HUES48 (cell line): ENCODE measurements at regions not wholly inside any gene's neighbourhood (a gene's known extent, or its start where the extent isn't known, plus 50 kb on each side); places are given as distances from the start of the nearest gene placed in this dataset.

Experiments used
- H3K27ac ChIP-seq: one replicate; pipeline ENCODE4 v1.7.0; 2013; ENCODE audit warnings: low read depth, low read length, inconsistent platforms
- H3K27me3 ChIP-seq: 2 replicates; pipeline ENCODE4 v1.6.1; 2013; ENCODE audit warnings: mild to moderate bottlenecking, low read length; ENCODE audit not compliant: control insufficient read depth, insufficient read depth
- H3K36me3 ChIP-seq: 2 replicates; pipeline ENCODE4 v1.6.1; 2013; ENCODE audit warnings: low read length; ENCODE audit not compliant: control insufficient read depth, insufficient read depth
- H3K4me1 ChIP-seq: 2 replicates; pipeline ENCODE4 v1.6.1; 2013; ENCODE audit warnings: mild to moderate bottlenecking, low read length; ENCODE audit not compliant: control insufficient read depth, insufficient read depth
- H3K4me3 ChIP-seq: 2 replicates; pipeline ENCODE4 v1.5.1; 2013; ENCODE audit warnings: mild to moderate bottlenecking, low read depth, low read length
- H3K9ac ChIP-seq: 2 replicates; pipeline ENCODE4 v1.6.1; 2013; ENCODE audit warnings: mild to moderate bottlenecking, low read depth, low read length, moderate library complexity
- H3K9me3 ChIP-seq: 2 replicates; pipeline ENCODE4 v1.6.1; 2013; ENCODE audit warnings: low read length; ENCODE audit not compliant: control insufficient read depth, insufficient read depth

- Histone ChIP-seq H3K9ac (no peak overlapping the region), H3K27me3 (no peaks in the 10 kb centered on the region), H3K4me1 (peaks cover 46% of the 10 kb centered on the region), H3K9me3 (no peaks in the 10 kb centered on the region; the same call in 1 of the 2 replicates), H3K27ac (peak overlapping the region; percentile 63), H3K36me3 (no peaks in the 10 kb centered on the region), H3K4me3 (peak overlapping the region; percentile 21; the same call in 1 of the 2 replicates)
Measured at GRCh38 chr3:153094386-153094785, 67.6 kb upstream of the RAP2B start.

- no peak overlapping the region for H3K27ac ChIP-seq
- H3K27me3 ChIP-seq, result no peaks in the 10 kb centered on the region
- no peak overlapping the region for H3K9ac ChIP-seq
- H3K4me3 ChIP-seq, result no peak overlapping the region
- H3K36me3 ChIP-seq, result no peaks in the 10 kb centered on the region
- no peaks in the 10 kb centered on the region; the same call in 1 of the 2 replicates for H3K9me3 ChIP-seq
- peaks cover 46% of the 10 kb centered on the region for H3K4me1 ChIP-seq
Measured at GRCh38 chr3:153095441-153095840, 66.6 kb upstream of the RAP2B start.

GRCh38 chr3:153096731-153097131 is 65.3 kb upstream of the RAP2B start:
- H3K27ac ChIP-seq, result no peak overlapping the region
- H3K9ac ChIP-seq, result no peak overlapping the region
- no peaks in the 10 kb centered on the region; the same call in 1 of the 2 replicates for H3K9me3 ChIP-seq
- H3K27me3 ChIP-seq, result no peaks in the 10 kb centered on the region
- no peaks in the 10 kb centered on the region for H3K36me3 ChIP-seq
- no peak overlapping the region for H3K4me3 ChIP-seq
- H3K4me1 ChIP-seq, result peaks cover 35% of the 10 kb centered on the region

GRCh38 chr3:153097213-153097612 is 64.8 kb upstream of the RAP2B start:
- no peak overlapping the region for H3K9ac ChIP-seq
- no peak overlapping the region for H3K27ac ChIP-seq
- H3K4me3 ChIP-seq, result no peak overlapping the region
- H3K27me3 ChIP-seq, result no peaks in the 10 kb centered on the region
- H3K4me1 ChIP-seq, result peaks cover 30% of the 10 kb centered on the region
- H3K36me3 ChIP-seq, result no peaks in the 10 kb centered on the region
- no peaks in the 10 kb centered on the region; the same call in 1 of the 2 replicates for H3K9me3 ChIP-seq

GRCh38 chr3:153099131-153099530 is 62.9 kb upstream of the RAP2B start:
- no peaks in the 10 kb centered on the region for H3K36me3 ChIP-seq
- H3K4me1 ChIP-seq, result peaks cover 14% of the 10 kb centered on the region; the same call in 1 of the 2 replicates
- H3K9me3 ChIP-seq, result no peaks in the 10 kb centered on the region; the same call in 1 of the 2 replicates

GRCh38 chr3:153103406-153103945 is 58.5 kb upstream of the RAP2B start:
- no peak overlapping the region for H3K4me3 ChIP-seq
- H3K9ac ChIP-seq, result no peak overlapping the region
- no peak overlapping the region for H3K27ac ChIP-seq
- no peaks in the 10 kb centered on the region for H3K9me3 ChIP-seq
- no peaks in the 10 kb centered on the region for H3K4me1 ChIP-seq
- H3K27me3 ChIP-seq, result no peaks in the 10 kb centered on the region
- no peaks in the 10 kb centered on the region for H3K36me3 ChIP-seq

More at GRCh38 chr3:153099131-153099530, 62.9 kb upstream of the RAP2B start:
- no peaks in the 10 kb centered on the region for H3K27me3 ChIP-seq
- no peak overlapping the region for H3K27ac ChIP-seq
- H3K9ac ChIP-seq, result no peak overlapping the region
- H3K4me3 ChIP-seq, result no peak overlapping the region

GRCh38 chr3:153110041-153110440 is 52.0 kb upstream of the RAP2B start:
- H3K4me3 ChIP-seq, result no peak overlapping the region
- no peaks in the 10 kb centered on the region for H3K36me3 ChIP-seq
- H3K27me3 ChIP-seq, result no peaks in the 10 kb centered on the region
- no peak overlapping the region for H3K27ac ChIP-seq
- no peaks in the 10 kb centered on the region for H3K4me1 ChIP-seq
- no peaks in the 10 kb centered on the region for H3K9me3 ChIP-seq
- H3K9ac ChIP-seq, result no peak overlapping the region

GRCh38 chr3:153111016-153111415 is 51.0 kb upstream of the RAP2B start:
- no peaks in the 10 kb centered on the region for H3K9me3 ChIP-seq
- no peak overlapping the region for H3K9ac ChIP-seq
- no peaks in the 10 kb centered on the region for H3K36me3 ChIP-seq
- H3K27me3 ChIP-seq, result no peaks in the 10 kb centered on the region
- no peak overlapping the region for H3K27ac ChIP-seq
- no peaks in the 10 kb centered on the region for H3K4me1 ChIP-seq
- no peak overlapping the region for H3K4me3 ChIP-seq
